ENCODE measurements at regions not wholly inside any gene's neighbourhood (a gene's known extent, or its start where the extent isn't known, plus 50 kb on each side); places are given as distances from the start of the nearest gene placed in this dataset.

DNA sequence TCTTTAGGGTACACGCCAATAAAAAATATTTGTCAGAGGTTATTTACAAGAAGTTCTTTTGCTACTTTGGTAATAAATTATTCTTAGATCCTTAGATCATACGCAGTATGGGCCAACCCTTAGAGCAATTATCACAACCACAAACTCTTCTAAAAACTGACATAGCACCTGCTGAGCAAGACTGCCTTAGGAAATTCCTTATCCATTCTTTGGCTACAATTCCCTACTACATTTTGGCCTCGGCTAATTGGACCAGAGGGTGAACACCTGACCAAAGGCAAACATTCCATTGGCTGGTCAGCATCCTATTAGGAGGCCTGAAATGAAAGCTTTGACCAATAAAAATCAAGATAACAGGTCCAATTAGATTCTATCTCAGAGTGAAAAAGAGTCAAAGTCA is 147.6 kb upstream of the CCDC68 start:
- DNase-seq (ENCODE audit: extremely low read depth, insufficient read length): no peak
- Histone ChIP-seq H3K36me3 (ENCODE audit: control insufficient read depth, insufficient read depth, low read length) (no peaks in the 10 kb centered on the region), H3K27me3 (replicated peaks; ENCODE audit: control insufficient read depth, insufficient read depth, low read length) (no peaks in the 10 kb centered on the region), H3K4me3 (replicated peaks; ENCODE audit: low read depth, low read length) (no peak overlapping the region)
- TF ChIP-seq, protein P1, sequence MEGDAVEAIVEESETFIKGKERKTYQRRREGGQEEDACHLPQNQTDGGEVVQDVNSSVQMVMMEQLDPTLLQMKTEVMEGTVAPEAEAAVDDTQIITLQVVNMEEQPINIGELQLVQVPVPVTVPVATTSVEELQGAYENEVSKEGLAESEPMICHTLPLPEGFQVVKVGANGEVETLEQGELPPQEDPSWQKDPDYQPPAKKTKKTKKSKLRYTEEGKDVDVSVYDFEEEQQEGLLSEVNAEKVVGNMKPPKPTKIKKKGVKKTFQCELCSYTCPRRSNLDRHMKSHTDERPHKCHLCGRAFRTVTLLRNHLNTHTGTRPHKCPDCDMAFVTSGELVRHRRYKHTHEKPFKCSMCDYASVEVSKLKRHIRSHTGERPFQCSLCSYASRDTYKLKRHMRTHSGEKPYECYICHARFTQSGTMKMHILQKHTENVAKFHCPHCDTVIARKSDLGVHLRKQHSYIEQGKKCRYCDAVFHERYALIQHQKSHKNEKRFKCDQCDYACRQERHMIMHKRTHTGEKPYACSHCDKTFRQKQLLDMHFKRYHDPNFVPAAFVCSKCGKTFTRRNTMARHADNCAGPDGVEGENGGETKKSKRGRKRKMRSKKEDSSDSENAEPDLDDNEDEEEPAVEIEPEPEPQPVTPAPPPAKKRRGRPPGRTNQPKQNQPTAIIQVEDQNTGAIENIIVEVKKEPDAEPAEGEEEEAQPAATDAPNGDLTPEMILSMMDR (IDR thresholded peaks at IDR 0.05; ENCODE audit: insufficient read depth, low read length, poor library complexity, severe bottlenecking): no peak

DNA sequence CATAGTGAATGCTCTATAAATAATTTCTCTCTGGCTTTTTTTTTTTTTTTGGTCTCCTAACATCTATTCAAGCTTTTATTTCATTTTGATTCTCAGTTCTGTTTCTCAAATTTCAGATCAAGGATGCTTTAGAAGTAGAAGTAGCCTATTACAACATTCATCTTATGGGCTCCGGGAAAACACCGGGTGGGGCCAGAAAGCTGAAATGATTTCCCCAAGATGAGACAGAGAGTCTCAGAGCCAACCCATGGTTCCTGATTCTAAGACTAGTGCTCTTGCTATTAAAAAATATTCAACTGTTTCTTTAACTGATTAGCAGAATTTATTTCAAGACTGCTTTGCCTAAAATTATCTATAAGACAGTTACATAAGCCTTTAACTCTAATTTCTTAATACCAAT is 147.2 kb upstream of the CCDC68 start:
- TF ChIP-seq, protein P1 (IDR thresholded peaks at IDR 0.05; ENCODE audit: insufficient read depth, low read length, poor library complexity, severe bottlenecking): no peak

DNA sequence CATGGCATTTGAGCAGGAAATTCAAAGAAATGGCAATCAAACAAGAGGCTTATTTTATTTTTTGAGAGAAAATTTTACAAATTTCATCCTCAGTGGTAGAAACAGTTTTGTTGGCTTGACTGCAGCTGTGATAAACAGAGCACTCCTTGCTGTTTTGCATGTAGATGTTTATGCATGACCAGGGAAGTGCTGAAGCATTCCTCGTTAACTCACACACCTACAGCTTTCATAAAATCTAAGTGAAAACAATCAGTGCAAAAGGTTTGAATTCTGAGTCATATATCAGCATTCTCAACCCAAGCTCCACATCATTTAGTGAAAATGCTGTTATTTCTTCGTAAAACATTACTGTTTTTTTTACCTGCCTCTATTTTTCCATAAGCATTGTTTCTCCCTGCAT is 146.6 kb upstream of the CCDC68 start:
- no peak overlapping the region for H3K4me3 ChIP-seq (replicated peaks; ENCODE audit: low read depth, low read length)
- no peaks in the 10 kb centered on the region for H3K27me3 ChIP-seq (replicated peaks; ENCODE audit: control insufficient read depth, insufficient read depth, low read length)
- no peaks in the 10 kb centered on the region for H3K36me3 ChIP-seq (ENCODE audit: control insufficient read depth, insufficient read depth, low read length)
- no peak for DNase-seq (ENCODE audit: extremely low read depth, insufficient read length)
- TF ChIP-seq, protein P1 (IDR thresholded peaks at IDR 0.05; ENCODE audit: insufficient read depth, low read length, poor library complexity, severe bottlenecking): no peak

More for the DNA sequence above, 147.2 kb upstream of the CCDC68 start:
- Histone ChIP-seq H3K36me3 (ENCODE audit: control insufficient read depth, insufficient read depth, low read length) (no peaks in the 10 kb centered on the region), H3K27me3 (replicated peaks; ENCODE audit: control insufficient read depth, insufficient read depth, low read length) (no peaks in the 10 kb centered on the region), H3K4me3 (replicated peaks; ENCODE audit: low read depth, low read length) (no peak overlapping the region)
- no peak for DNase-seq (ENCODE audit: extremely low read depth, insufficient read length)

DNA sequence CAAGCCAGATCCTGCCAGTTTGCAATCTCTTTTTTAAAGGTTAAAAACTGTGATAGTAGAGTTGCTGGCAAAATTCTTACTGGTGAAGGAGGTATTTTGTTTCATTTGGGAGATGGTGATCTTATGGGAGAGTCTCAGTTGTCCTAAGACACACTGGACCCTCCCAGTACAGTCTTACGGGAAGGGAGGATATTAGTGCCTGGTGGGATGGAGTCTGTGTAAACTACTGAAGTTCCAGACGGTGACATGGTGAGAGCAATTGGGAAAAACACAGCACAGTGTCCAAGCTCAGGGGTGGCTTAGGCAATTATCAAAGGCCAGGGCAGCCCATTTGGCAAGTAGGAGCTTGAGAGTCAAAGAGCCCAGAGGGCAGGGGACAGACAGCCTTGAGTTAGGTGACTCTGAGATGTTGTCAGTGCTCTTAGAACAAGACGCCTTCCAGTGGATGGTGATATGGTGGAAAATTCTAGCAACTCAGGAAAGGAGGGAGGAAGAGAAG is 143.7 kb upstream of the CCDC68 start:
- TF ChIP-seq, protein P1 (IDR thresholded peaks at IDR 0.05; ENCODE audit: insufficient read depth, low read length, poor library complexity, severe bottlenecking): no peak
- H3K4me3 ChIP-seq (replicated peaks; ENCODE audit: low read depth, low read length): no peak overlapping the region
- H3K27me3 ChIP-seq (replicated peaks; ENCODE audit: control insufficient read depth, insufficient read depth, low read length): no peaks in the 10 kb centered on the region
- H3K36me3 ChIP-seq (ENCODE audit: control insufficient read depth, insufficient read depth, low read length): no peaks in the 10 kb centered on the region
- no peak for DNase-seq (ENCODE audit: extremely low read depth, insufficient read length)

DNA sequence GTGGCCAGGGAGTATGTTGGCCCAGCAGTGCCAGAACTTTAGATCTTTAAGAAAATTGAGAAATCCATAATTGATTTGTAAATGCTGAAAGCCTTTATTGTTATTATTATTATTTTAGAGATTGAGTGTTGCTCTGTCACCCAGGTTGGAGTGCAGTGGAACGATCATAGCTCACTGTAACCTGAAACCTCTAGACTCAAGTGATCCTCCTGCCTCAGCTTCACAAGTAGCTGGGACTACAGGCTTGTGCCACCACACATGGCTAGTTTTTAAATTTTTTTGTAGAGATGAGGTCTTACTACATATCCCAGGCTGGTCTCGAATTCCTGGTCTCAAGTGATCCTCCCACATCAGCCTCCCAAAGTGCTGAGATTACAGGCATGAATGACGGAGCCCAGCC is 143.2 kb upstream of the CCDC68 start:
- TF ChIP-seq, protein P1 (IDR thresholded peaks at IDR 0.05; ENCODE audit: insufficient read depth, low read length, poor library complexity, severe bottlenecking): no peak
- no peak for DNase-seq (ENCODE audit: extremely low read depth, insufficient read length)

DNA sequence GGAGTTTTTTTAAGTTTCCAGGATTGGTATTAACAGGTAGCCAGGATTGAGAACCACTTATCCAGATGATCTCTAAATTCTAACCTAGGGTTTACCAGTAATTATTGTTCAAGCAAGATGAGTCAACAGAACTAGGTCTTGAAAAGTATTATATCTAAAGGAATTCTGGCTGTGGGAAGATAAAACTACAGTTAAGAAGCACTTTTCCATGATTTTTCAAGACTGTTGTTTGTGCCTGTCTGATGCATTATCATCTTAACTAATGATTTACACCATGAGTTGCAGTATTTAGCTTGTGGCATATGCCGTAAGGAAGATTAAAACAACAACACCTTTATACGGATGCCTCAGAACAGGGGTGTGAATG is 142.2 kb upstream of the CCDC68 start:
- no peak overlapping the region for H3K4me3 ChIP-seq (replicated peaks; ENCODE audit: low read depth, low read length)
- TF ChIP-seq, protein P1 (IDR thresholded peaks at IDR 0.05; ENCODE audit: insufficient read depth, low read length, poor library complexity, severe bottlenecking): no peak
- no peaks in the 10 kb centered on the region for H3K36me3 ChIP-seq (ENCODE audit: control insufficient read depth, insufficient read depth, low read length)
- no peak for DNase-seq (ENCODE audit: extremely low read depth, insufficient read length)
- H3K27me3 ChIP-seq (replicated peaks; ENCODE audit: control insufficient read depth, insufficient read depth, low read length): no peaks in the 10 kb centered on the region

More for the DNA sequence above, 143.2 kb upstream of the CCDC68 start:
- no peak overlapping the region for H3K4me3 ChIP-seq (replicated peaks; ENCODE audit: low read depth, low read length)
- no peaks in the 10 kb centered on the region for H3K36me3 ChIP-seq (ENCODE audit: control insufficient read depth, insufficient read depth, low read length)
- no peaks in the 10 kb centered on the region for H3K27me3 ChIP-seq (replicated peaks; ENCODE audit: control insufficient read depth, insufficient read depth, low read length)
